ENCODE measurements at regions not wholly inside any gene's neighbourhood (a gene's known extent, or its start where the extent isn't known, plus 50 kb on each side); places are given as distances from the start of the nearest gene placed in this dataset.

GRCh38 chr9:27861887-27862286, 288.6 kb upstream of the C9orf72 start:
- DNase-seq (ENCODE audit: low spot score in 2 of 2), result no peak
- no peak for FAIRE-seq

- no peak for DNase-seq (ENCODE audit: low spot score in 2 of 2)
- FAIRE-seq, result no peak
Measured at GRCh38 chr9:27864644-27865438, 291.6 kb upstream of the C9orf72 start.

GRCh38 chr9:27866741-27867140, 293.5 kb upstream of the C9orf72 start:
- FAIRE-seq, result no peak

GRCh38 chr9:27870404-27870803, 297.1 kb upstream of the C9orf72 start:
- DNase-seq (ENCODE audit: low spot score in 2 of 2) (no peak), FAIRE-seq (no peak)

More at GRCh38 chr9:27866741-27867140, 293.5 kb upstream of the C9orf72 start:
- DNase-seq (ENCODE audit: low spot score in 2 of 2), result no peak

GRCh38 chr9:27880156-27880555, 306.9 kb upstream of the C9orf72 start:
- FAIRE-seq (no peak), DNase-seq (ENCODE audit: low spot score in 2 of 2) (no peak)

GRCh38 chr9:27880635-27881034, 307.4 kb upstream of the C9orf72 start:
- FAIRE-seq, result no peak
- no peak for DNase-seq (ENCODE audit: low spot score in 2 of 2)

GRCh38 chr9:27888661-27889295, 315.5 kb upstream of the C9orf72 start:
- FAIRE-seq (no peak), DNase-seq (ENCODE audit: low spot score in 2 of 2) (no peak)

GRCh38 chr9:27924502-27924901, 351.2 kb upstream of the C9orf72 start:
- no peak for DNase-seq (ENCODE audit: low spot score in 2 of 2)
- no peak for FAIRE-seq

GRCh38 chr9:27925815-27926214, 352.5 kb upstream of the C9orf72 start:
- no peak for FAIRE-seq
- no peak for DNase-seq (ENCODE audit: low spot score in 2 of 2)

GRCh38 chr9:27929841-27930240, 356.6 kb upstream of the C9orf72 start:
- no peak for FAIRE-seq
- no peak for DNase-seq (ENCODE audit: low spot score in 2 of 2)

GRCh38 chr9:27933210-27934025, 360.1 kb upstream of the C9orf72 start:
- FAIRE-seq (no peak), DNase-seq (ENCODE audit: low spot score in 2 of 2) (no peak)

- DNase-seq (ENCODE audit: low spot score in 2 of 2) (no peak), FAIRE-seq (no peak)
Measured at GRCh38 chr9:27934471-27934870, 361.2 kb upstream of the C9orf72 start.

- FAIRE-seq, result no peak
- no peak for DNase-seq (ENCODE audit: low spot score in 2 of 2)
Measured at GRCh38 chr9:27939186-27939585, 365.9 kb upstream of the C9orf72 start.

GRCh38 chr9:27940535-27940934, 367.3 kb upstream of the C9orf72 start:
- FAIRE-seq (no peak), DNase-seq (ENCODE audit: low spot score in 2 of 2) (no peak)

GRCh38 chr9:27943501-27943900, 370.2 kb upstream of the C9orf72 start:
- no peak for FAIRE-seq
- no peak for DNase-seq (ENCODE audit: low spot score in 2 of 2)

GRCh38 chr9:27945386-27945785, 372.1 kb upstream of the C9orf72 start:
- no peak for FAIRE-seq
- DNase-seq (ENCODE audit: low spot score in 2 of 2), result no peak

- DNase-seq (ENCODE audit: low spot score in 2 of 2) (no peak), FAIRE-seq (no peak)
Measured at GRCh38 chr9:27950382-27950781, 377.1 kb upstream of the C9orf72 start.

GRCh38 chr9:27954858-27955257, 381.6 kb upstream of the C9orf72 start:
- DNase-seq (ENCODE audit: low spot score in 2 of 2), result no peak
- no peak for FAIRE-seq

GRCh38 chr9:27963836-27964235, 390.6 kb upstream of the C9orf72 start:
- DNase-seq (ENCODE audit: low spot score in 2 of 2) (no peak), FAIRE-seq (no peak)

- no peak for FAIRE-seq
- no peak for DNase-seq (ENCODE audit: low spot score in 2 of 2)
Measured at GRCh38 chr9:27967210-27967609, 393.9 kb upstream of the C9orf72 start.

GRCh38 chr9:27977931-27978330, 404.6 kb upstream of the C9orf72 start:
- no peak for DNase-seq (ENCODE audit: low spot score in 2 of 2)
- FAIRE-seq, result no peak

Measured in frontal cortex (tissue), 3 donors.